Embryonic facial prominence (tissue), 1 donor: ENCODE measurements at regions not wholly inside any gene's neighbourhood (a gene's known extent, or its start where the extent isn't known, plus 50 kb on each side); places are given as distances from the start of the nearest gene placed in this dataset.

ENCODE experiments used
- DNase-seq: peaks from one replicate; pipeline ENCODE4 v3.0.0-alpha.2; 2016; ENCODE audit errors: extremely low spot score

- no peak for DNase-seq
Observed at GRCh38 chr3:162295323-162295983, 798.8 kb downstream of the OTOL1 start.

- no peak for DNase-seq
Observed at GRCh38 chr3:162302983-162303624, 806.5 kb downstream of the OTOL1 start.

DNA sequence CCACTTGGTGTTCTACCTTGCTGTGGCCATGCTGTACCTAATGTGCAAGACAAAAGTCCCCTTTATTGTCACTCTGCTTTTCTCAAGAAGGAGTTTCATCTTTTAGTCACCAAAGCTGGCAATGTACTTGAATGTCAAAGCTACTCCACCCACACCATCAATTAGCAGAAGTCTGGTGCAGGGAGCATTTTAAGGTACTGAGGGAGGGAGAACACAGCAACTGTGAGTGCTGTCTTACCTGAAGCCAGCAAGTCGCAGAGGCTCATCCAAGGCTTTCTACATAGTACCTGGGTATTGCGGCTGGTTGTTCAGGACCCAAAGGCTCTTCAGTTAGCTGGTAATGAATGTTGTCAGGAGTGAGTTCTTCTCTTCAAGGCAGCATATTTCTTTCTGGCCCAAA is 820.4 kb downstream of the OTOL1 start:
- no peak for DNase-seq

DNA sequence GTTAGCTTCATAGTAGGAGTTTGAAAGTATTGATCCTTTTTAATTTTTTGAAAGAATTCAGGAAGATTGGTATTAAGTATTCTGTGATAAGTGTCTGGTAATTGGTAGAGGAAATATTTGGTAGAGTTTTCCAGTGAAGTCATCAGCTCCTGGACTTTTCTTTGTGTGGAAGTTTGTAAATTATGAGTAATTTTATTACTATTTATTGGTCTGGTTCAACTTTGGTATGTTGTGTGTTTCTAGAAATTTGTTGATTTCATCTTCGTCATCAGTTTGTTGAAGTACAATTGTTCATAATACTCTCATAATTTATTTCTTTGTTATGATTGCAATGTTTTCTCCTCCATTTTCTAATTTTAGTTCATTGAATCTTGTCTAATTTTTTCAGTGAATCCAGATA is 832.0 kb downstream of the OTOL1 start:
- no peak for DNase-seq

GRCh38 chr3:162329514-162329913 is 832.9 kb downstream of the OTOL1 start:
- DNase-seq, result no peak

GRCh38 chr3:162332344-162332743 is 835.7 kb downstream of the OTOL1 start:
- no peak for DNase-seq

DNA sequence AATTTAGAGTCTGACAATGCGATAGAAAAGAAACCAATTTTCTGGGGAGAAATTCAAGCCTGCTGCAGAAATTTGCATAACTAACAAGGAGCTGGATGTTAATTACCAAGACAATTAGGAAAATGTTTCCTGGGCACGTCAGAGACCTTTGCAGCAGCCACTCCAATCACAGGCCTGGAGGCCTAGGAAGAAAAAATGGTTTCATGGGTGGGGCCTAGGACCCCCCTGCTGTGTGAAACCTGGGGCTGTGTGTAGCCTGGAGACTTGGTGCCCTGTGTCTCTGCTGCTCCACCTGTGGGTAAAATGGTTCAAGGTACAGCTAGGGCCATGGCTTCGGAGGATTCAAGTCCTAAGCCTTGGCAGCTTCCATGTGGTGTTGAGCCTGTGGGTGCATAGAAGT is 837.9 kb downstream of the OTOL1 start:
- DNase-seq, result no peak

GRCh38 chr3:162337630-162338029 is 841.0 kb downstream of the OTOL1 start:
- no peak for DNase-seq

GRCh38 chr3:162338514-162338913 is 841.9 kb downstream of the OTOL1 start:
- no peak for DNase-seq

- DNase-seq, result no peak
Observed at GRCh38 chr3:162348912-162349311, 852.3 kb downstream of the OTOL1 start.

DNA sequence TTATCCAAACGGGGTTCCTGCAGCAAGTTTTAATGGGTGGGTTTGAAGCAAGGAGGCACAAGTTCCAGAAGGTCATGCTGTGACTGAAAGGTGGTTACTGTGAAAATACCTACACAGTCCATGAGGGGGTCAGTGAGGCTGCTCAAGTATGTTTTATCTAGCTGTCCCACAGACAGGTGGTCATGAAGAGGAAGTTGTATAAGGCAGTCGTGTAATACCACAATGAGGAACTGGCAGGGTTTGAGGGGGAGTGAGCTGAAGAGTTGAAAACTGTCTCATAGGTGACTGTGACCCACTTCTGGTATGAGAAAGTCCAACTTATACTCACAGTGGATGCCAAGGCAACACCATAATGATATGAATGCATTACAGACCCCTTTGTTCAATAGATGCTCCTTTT is 856.8 kb downstream of the OTOL1 start:
- no peak for DNase-seq

DNA sequence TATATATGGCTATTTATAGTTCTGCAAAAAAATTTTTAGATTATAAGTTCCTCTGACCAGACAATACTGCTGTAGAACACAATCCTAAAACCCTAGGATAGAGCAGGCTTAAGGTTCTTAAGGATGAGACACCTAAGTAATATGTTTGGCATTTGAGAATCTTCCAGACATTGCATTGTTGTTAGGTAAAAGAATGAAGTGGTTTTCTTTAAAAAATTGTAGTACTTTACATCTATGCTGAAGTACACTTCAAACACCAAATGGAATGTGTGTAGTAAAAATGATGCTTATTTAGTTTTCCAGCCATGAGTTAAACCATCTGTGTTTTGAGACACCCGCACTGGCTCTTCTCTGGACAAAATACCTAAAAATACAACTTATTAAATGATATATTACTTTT is 857.7 kb downstream of the OTOL1 start:
- no peak for DNase-seq

DNA sequence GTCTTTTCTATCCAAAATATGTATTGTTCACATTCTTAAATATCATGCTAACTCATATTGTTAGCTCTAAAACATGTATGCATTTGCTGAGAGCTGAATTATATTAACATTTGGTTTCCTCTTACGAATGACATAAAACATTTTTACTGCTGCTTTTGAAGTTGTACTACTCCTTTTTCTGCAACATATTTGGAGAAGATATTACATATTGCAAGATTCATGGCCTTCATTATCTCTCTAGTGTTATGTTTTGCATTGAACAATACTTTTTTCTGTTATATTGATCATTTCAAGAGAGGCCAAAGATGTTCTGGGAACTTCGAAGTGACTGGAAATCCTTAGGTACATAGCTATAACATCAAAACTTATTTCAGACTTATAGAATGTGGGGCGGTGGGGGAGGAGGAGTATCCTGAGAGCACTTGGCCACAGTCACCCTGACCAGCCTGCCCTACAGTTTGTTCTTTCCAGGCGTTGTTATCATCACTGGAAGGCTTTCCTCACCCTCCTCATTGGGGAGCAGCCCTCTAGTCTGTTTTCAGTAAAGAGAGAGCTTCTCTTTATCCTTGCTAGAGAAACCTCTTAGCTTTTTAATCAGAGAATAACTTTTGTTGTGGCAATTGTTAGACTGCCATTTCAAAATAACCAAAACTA is 868.6 kb downstream of the OTOL1 start:
- DNase-seq, result no peak

GRCh38 chr3:162366166-162366766 is 869.7 kb downstream of the OTOL1 start:
- no peak for DNase-seq

GRCh38 chr3:162367429-162368260 is 871.0 kb downstream of the OTOL1 start:
- DNase-seq, result no peak

DNA sequence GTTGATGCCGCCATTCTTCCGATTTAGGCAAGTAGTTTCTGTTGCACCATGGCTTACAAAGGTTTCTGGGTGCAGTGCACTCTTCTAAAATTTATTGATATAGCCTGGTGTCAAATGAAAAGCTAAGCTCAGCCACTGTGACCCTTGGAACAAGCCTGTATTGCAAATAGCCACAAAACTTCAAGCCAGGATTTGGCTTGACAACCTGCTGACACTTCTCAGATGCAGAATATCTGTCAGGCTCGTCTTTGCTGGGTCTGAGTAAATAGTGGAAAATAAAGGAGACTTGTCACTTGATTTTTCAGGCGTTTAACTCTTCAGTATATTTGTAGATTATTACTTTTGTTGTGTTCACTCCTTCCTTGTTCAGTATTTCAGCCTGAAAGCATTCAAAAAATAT is 871.8 kb downstream of the OTOL1 start:
- DNase-seq, result no peak

GRCh38 chr3:162369306-162369705 is 872.7 kb downstream of the OTOL1 start:
- no peak for DNase-seq

DNA sequence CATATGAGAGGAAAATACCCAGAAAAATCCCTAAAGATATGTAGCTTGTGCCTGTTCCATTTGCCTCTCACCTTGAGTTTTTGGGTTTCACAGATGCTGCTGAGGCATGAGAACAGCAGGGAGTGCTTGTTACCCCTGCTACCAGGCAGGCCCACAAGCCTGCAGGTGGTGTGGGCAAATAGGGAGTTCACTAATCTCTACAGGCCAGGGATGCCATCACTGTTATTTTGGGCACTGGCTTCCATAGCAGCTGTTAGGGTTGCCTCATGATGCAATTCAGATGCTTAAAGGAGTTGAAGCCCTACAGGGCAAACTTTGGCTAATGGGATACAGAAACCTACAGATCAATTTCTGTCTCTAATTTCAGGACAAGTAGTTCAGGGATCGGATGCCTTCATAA is 873.5 kb downstream of the OTOL1 start:
- no peak for DNase-seq

GRCh38 chr3:162376761-162377160 is 880.2 kb downstream of the OTOL1 start:
- DNase-seq, result no peak

DNA sequence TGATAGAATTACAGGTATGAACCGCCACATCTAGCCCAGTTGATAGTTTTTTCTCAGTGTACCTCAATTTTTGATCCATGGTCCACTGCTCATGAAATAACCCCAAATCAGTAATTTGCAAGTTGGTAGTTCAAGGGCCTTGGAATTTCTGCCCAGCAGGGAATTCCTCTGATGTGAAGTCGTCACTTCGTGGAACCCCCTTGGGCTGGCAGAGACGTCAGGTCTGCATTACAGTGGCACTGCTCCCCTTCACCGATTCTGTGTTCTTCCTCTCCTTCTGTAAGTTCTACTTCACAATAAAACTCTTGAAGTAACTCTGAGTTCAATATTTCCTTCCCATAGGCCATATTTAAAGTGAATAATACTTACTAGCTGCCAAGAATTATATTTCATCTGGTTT is 881.0 kb downstream of the OTOL1 start:
- no peak for DNase-seq

- no peak for DNase-seq
Observed at GRCh38 chr3:162385387-162385786, 888.8 kb downstream of the OTOL1 start.

GRCh38 chr3:162390891-162391290 is 894.3 kb downstream of the OTOL1 start:
- no peak for DNase-seq
